Panc1 (cell line): ENCODE measurements at regions not wholly inside any gene's neighbourhood (a gene's known extent, or its start where the extent isn't known, plus 50 kb on each side); places are given as distances from the start of the nearest gene placed in this dataset.

Source experiments
- ATAC-seq: fragments of 200-7000 bp; cut with Tn5 transposase; 2 replicates; pipeline ENCODE4 v1.9.1; 2020; ENCODE audit warnings: mild to moderate bottlenecking, moderate library complexity
- BruUV-seq: library from RNA; stranded (reverse); fragments of 400-500 nt; replicated peaks from 2 replicates; lab custom pipeline; 2021; lab: Mats Ljungman, UMichigan
- CTCF ChIA-PET: fragments of 300-600 bp; sonication (Branson Sonifier 250); formaldehyde crosslinking; loops from one replicate; lab custom pipeline; 2022; ENCODE audit warnings: antibody characterized with exemption; lab: Charles Lee
- POLR2A ChIA-PET: fragments of 300-600 bp; sonication (Branson Sonifier 250); formaldehyde crosslinking; loops from one replicate; lab custom pipeline; 2022; ENCODE audit warnings: antibody characterized with exemption; lab: Charles Lee
- DNase-seq: peaks from one replicate; pipeline ENCODE4 v3.0.0-alpha.2; 2010; ENCODE audit warnings: low read depth, low spot score
- H3K27ac ChIP-seq: 2 replicates; pipeline ENCODE4 v1.5.1; 2011; ENCODE audit warnings: mild to moderate bottlenecking, low read length, inconsistent platforms
- H3K27me3 ChIP-seq: fragments of 200-500 bp; sonication (Bioruptor generic); 2 replicates; pipeline ENCODE4 v1.6.0; 2014; ENCODE audit warnings: low read length, inconsistent platforms; ENCODE audit not compliant: control insufficient read depth, insufficient read depth
- H3K36me3 ChIP-seq: fragments of 200-500 bp; sonication (Bioruptor generic); 2 replicates; pipeline ENCODE4 v1.5.1; 2014; ENCODE audit warnings: inconsistent platforms, mild to moderate bottlenecking, low read length, moderate library complexity; ENCODE audit not compliant: control insufficient read depth, insufficient read depth
- H3K4me1 ChIP-seq: 2 replicates; pipeline ENCODE4 v1.5.1; 2011; ENCODE audit warnings: inconsistent platforms, mild to moderate bottlenecking, low read length, moderate library complexity; ENCODE audit not compliant: control insufficient read depth, insufficient read depth
- H3K4me3 ChIP-seq, 2 experiments: 2 replicates each; pipeline ENCODE4 v1.5.1; 2011 to 2012; ENCODE audit warnings: low read depth in 2 of 2, low read length in 2 of 2, mild to moderate bottlenecking in 2 of 2, inconsistent platforms in 1 of 2, moderate library complexity in 1 of 2
- H3K9me3 ChIP-seq: fragments of 200-500 bp; sonication (Bioruptor generic); 2 replicates; pipeline ENCODE4 v1.5.1; 2014; ENCODE audit warnings: low read depth, mild to moderate bottlenecking, inconsistent platforms, low read length, moderate library complexity; ENCODE audit not compliant: control insufficient read depth, insufficient read depth
- CTCF ChIP-seq: fragments of 450-650 bp; IDR thresholded peaks from 2 replicates; pipeline ENCODE4 v1.5.1; 2017; ENCODE audit warnings: mild to moderate bottlenecking
- POLR2AphosphoS5 ChIP-seq: IDR thresholded peaks from 2 replicates; pipeline ENCODE4 v1.6.1; 2012; ENCODE audit warnings: mild to moderate bottlenecking, low read depth, low read length, moderate library complexity
- SIN3A ChIP-seq: IDR thresholded peaks from 2 replicates; pipeline ENCODE4 v1.6.1; 2012; ENCODE audit warnings: low read depth, mild to moderate bottlenecking, low read length, moderate library complexity, borderline replicate concordance; ENCODE audit not compliant: insufficient read depth
- TCF7L2 ChIP-seq: IDR thresholded peaks from 2 replicates; pipeline ENCODE4 v1.6.1; 2011; ENCODE audit warnings: mild to moderate bottlenecking, low read depth, low read length, inconsistent platforms
- in situ Hi-C: cut with HindIII; loops from 2 replicates; pipeline ENCODE4 v1.10.0; 2016; ENCODE audit warnings: low sequenced_read_pairs, low pct_unique_long_range_greater_than_20kb
- intact Hi-C: fragments of 100-400 bp; cut with micrococcal nuclease; formaldehyde crosslinking; loops from one replicate; pipeline ENCODE4 v1.10.0; 2022; ENCODE audit not compliant: unreplicated experiment
- TF ChIP-seq, protein P1 (sequence below), 2 experiments: IDR thresholded peaks; 2 replicates each; pipeline ENCODE4 v1.6.1; 2011 to 2012; ENCODE audit warnings: low read depth in 2 of 2, control low read depth in 1 of 2, low read length in 1 of 2, mild to moderate bottlenecking in 1 of 2, moderate library complexity in 1 of 2; ENCODE audit not compliant: insufficient read depth in 1 of 2

GRCh38 chr11:23496340-23496739, 636.1 kb upstream of the CCDC179 start:
- intact Hi-C loops: no loop called here
- Histone ChIP-seq H3K27ac (no peak overlapping the region), H3K9me3 (no peaks in the 10 kb centered on the region), H3K4me3 (no peak overlapping the region), H3K4me1 (no peaks in the 10 kb centered on the region), H3K36me3 (no peaks in the 10 kb centered on the region), H3K27me3 (no peaks in the 10 kb centered on the region)
- no peak for TF ChIP-seq TCF7L2
- TF ChIP-seq SIN3A: no peak
- no peak for TF ChIP-seq POLR2AphosphoS5
- TF ChIP-seq CTCF: no peak
- TF ChIP-seq, protein P1, sequence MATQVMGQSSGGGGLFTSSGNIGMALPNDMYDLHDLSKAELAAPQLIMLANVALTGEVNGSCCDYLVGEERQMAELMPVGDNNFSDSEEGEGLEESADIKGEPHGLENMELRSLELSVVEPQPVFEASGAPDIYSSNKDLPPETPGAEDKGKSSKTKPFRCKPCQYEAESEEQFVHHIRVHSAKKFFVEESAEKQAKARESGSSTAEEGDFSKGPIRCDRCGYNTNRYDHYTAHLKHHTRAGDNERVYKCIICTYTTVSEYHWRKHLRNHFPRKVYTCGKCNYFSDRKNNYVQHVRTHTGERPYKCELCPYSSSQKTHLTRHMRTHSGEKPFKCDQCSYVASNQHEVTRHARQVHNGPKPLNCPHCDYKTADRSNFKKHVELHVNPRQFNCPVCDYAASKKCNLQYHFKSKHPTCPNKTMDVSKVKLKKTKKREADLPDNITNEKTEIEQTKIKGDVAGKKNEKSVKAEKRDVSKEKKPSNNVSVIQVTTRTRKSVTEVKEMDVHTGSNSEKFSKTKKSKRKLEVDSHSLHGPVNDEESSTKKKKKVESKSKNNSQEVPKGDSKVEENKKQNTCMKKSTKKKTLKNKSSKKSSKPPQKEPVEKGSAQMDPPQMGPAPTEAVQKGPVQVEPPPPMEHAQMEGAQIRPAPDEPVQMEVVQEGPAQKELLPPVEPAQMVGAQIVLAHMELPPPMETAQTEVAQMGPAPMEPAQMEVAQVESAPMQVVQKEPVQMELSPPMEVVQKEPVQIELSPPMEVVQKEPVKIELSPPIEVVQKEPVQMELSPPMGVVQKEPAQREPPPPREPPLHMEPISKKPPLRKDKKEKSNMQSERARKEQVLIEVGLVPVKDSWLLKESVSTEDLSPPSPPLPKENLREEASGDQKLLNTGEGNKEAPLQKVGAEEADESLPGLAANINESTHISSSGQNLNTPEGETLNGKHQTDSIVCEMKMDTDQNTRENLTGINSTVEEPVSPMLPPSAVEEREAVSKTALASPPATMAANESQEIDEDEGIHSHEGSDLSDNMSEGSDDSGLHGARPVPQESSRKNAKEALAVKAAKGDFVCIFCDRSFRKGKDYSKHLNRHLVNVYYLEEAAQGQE (IDR thresholded peaks at IDR 0.05; ENCODE audit: insufficient read depth in 1 of 2, low read depth in 2 of 2, low read length in 1 of 2): no peak
- ChIA-PET CTCF (no interaction called here), POLR2A (no interaction called here)
- ATAC-seq (no peak), DNase-seq (no peak)
- no TSS peak for BruUV-seq
- in situ Hi-C loops: no loop called here

- H3K36me3 ChIP-seq: no peaks in the 10 kb centered on the region
- no peak overlapping the region for H3K4me3 ChIP-seq
- H3K9me3 ChIP-seq: no peaks in the 10 kb centered on the region
- H3K4me1 ChIP-seq: no peaks in the 10 kb centered on the region
- POLR2A ChIA-PET: no interaction called here
- no peaks in the 10 kb centered on the region for H3K27me3 ChIP-seq
- intact Hi-C loops (no loop called here), in situ Hi-C loops (no loop called here)
- no TSS peak for BruUV-seq
- ATAC-seq (no peak), DNase-seq (no peak)
- CTCF ChIA-PET: no interaction called here
- TF ChIP-seq POLR2AphosphoS5: no peak
- no peak for TF ChIP-seq SIN3A
- no peak for TF ChIP-seq TCF7L2
- TF ChIP-seq, protein P1 (IDR thresholded peaks at IDR 0.05; ENCODE audit: insufficient read depth in 1 of 2, low read depth in 2 of 2, low read length in 1 of 2): no peak
- no peak for TF ChIP-seq CTCF
- H3K27ac ChIP-seq: no peak overlapping the region
Observed at GRCh38 chr11:23497040-23497439, 636.8 kb upstream of the CCDC179 start.
